ENCODE measurements at regions not wholly inside any gene's neighbourhood (a gene's known extent, or its start where the extent isn't known, plus 50 kb on each side); places are given as distances from the start of the nearest gene placed in this dataset.

DNA sequence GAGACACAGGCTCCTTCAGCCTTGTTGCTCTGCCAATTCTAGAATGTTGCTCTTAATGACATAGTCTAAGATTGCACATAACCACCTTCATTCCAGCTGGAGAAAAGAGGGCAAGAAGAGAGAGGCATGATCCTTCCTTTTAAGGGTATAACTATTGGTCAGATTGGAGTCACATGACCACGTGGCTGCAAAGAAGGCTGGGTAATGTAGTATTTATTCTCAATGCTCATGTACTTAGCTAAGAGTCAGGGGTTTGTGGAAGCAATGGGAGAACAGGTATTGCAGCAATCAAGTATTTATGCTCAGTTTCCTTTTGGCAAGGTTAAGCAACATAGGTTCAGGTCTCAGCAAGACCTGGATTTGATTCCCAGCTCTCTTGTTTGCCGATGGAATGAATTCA is 298.8 kb upstream of the TBX3 start:
- 32% methylated on average over 2 of the region's 2 CpGs for WGBS (ENCODE audit: low lambda C conversion rate)

DNA sequence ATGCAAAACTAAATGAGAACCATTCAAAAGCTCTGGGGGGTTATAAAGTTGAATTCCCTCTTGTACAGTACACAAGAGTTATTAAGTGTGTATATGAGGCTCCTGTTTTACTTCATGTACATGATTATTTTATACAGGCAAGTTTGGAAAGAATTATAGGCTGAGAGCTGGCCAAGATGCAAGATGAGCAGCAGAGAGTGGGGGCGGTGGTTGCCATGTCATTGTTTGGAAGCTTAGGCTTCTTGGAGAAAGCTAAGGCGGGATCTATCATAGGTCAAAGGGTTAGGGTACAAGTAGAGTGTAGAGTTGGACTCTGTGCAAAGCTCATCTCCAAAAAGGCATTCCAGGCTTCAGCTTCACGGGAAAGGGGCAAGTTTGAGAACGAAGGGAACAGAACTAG is 297.1 kb upstream of the TBX3 start:
- Histone ChIP-seq H3K9ac (no peak overlapping the region), H3K36me3 (replicated peaks in 1 of 2; ENCODE audit: control insufficient read depth in 1 of 2, insufficient read depth in 2 of 2, low read length in 1 of 2) (no peaks in the 10 kb centered on the region), H3K9me2 (no peaks in the 10 kb centered on the region), H3K79me2 (ENCODE audit: insufficient read depth) (no peaks in the 10 kb centered on the region), H3F3A (replicated peaks; ENCODE audit: insufficient read depth) (no peaks in the 10 kb centered on the region), H3K9me3 (no peaks in the 10 kb centered on the region), H3K27me3 (ENCODE audit: insufficient read depth) (no peaks in the 10 kb centered on the region), H2AFZ (ENCODE audit: low read depth) (no peak overlapping the region), H3K4me1 (ENCODE audit: control insufficient read depth in 1 of 2, insufficient read depth in 2 of 2, low read depth in 1 of 2, low read length in 1 of 2) (no peaks in the 10 kb centered on the region), H3K27ac (ENCODE audit: low read depth in 2 of 2, low read length in 1 of 2) (no peak overlapping the region), H3K4me2 (no peak overlapping the region), H4K20me1 (ENCODE audit: insufficient read depth) (no peaks in the 10 kb centered on the region), H3K4me3 (ENCODE audit: low read depth in 2 of 2, low read length in 1 of 2) (no peak overlapping the region)
- DNase-seq = no peak
- CTCF ChIA-PET = interaction anchor here (1.5 kb wide), 1 partner anchor 10 kb away, joined by 4 read pairs; no protein-coding TSS in a partner anchor
- POLR2A ChIA-PET = no interaction called here
- WGBS (ENCODE audit: low lambda C conversion rate) = 67% methylated on average over 4 of the region's 4 CpGs
- no peak for TF ChIP-seq FOXJ3 (CRISPR knock-in tag; IDR thresholded peaks at IDR 0.05)
- TF ChIP-seq JUND (IDR thresholded peaks at IDR 0.05) = no peak
- no peak for TF ChIP-seq ELF1 (IDR thresholded peaks at IDR 0.05)
- TF ChIP-seq RAD21 (IDR thresholded peaks at IDR 0.05; ENCODE audit: low read length) = no peak
- TF ChIP-seq, protein P1, sequence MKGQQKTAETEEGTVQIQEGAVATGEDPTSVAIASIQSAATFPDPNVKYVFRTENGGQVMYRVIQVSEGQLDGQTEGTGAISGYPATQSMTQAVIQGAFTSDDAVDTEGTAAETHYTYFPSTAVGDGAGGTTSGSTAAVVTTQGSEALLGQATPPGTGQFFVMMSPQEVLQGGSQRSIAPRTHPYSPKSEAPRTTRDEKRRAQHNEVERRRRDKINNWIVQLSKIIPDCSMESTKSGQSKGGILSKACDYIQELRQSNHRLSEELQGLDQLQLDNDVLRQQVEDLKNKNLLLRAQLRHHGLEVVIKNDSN (IDR thresholded peaks at IDR 0.05; ENCODE audit: borderline replicate concordance, low read depth) = no peak
- TF ChIP-seq TEAD4 (IDR thresholded peaks at IDR 0.05; ENCODE audit: borderline replicate concordance, insufficient read depth) = no peak
- no peak for TF ChIP-seq CHD2 (IDR thresholded peaks at IDR 0.05; ENCODE audit: low read length, partially characterized antibody)
- no peak for TF ChIP-seq SMC3 (IDR thresholded peaks at IDR 0.05; ENCODE audit: low read depth, low read length)
- TF ChIP-seq RFX5 (IDR thresholded peaks at IDR 0.05; ENCODE audit: low read length) = no peak
- TF ChIP-seq, protein P2, sequence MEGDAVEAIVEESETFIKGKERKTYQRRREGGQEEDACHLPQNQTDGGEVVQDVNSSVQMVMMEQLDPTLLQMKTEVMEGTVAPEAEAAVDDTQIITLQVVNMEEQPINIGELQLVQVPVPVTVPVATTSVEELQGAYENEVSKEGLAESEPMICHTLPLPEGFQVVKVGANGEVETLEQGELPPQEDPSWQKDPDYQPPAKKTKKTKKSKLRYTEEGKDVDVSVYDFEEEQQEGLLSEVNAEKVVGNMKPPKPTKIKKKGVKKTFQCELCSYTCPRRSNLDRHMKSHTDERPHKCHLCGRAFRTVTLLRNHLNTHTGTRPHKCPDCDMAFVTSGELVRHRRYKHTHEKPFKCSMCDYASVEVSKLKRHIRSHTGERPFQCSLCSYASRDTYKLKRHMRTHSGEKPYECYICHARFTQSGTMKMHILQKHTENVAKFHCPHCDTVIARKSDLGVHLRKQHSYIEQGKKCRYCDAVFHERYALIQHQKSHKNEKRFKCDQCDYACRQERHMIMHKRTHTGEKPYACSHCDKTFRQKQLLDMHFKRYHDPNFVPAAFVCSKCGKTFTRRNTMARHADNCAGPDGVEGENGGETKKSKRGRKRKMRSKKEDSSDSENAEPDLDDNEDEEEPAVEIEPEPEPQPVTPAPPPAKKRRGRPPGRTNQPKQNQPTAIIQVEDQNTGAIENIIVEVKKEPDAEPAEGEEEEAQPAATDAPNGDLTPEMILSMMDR (IDR thresholded peaks at IDR 0.05) = no peak
- TF ChIP-seq FOXM1 (IDR thresholded peaks at IDR 0.05; ENCODE audit: low read depth) = no peak
- TF ChIP-seq EP300 (IDR thresholded peaks at IDR 0.05; ENCODE audit: borderline replicate concordance in 1 of 2, low read depth in 1 of 2, low read length in 1 of 2) = no peak
- TF ChIP-seq, protein P3, sequence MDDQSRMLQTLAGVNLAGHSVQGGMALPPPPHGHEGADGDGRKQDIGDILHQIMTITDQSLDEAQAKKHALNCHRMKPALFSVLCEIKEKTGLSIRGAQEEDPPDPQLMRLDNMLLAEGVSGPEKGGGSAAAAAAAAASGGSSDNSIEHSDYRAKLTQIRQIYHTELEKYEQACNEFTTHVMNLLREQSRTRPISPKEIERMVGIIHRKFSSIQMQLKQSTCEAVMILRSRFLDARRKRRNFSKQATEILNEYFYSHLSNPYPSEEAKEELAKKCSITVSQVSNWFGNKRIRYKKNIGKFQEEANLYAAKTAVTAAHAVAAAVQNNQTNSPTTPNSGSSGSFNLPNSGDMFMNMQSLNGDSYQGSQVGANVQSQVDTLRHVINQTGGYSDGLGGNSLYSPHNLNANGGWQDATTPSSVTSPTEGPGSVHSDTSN (IDR thresholded peaks at IDR 0.05) = no peak
- no peak for TF ChIP-seq RCOR1 (IDR thresholded peaks at IDR 0.05; ENCODE audit: low read length)
- TF ChIP-seq GATA2 (CRISPR knock-in tag; IDR thresholded peaks at IDR 0.05) = no peak
- TF ChIP-seq NFIC (IDR thresholded peaks at IDR 0.05; ENCODE audit: borderline replicate concordance) = no peak
- TF ChIP-seq, protein P4, sequence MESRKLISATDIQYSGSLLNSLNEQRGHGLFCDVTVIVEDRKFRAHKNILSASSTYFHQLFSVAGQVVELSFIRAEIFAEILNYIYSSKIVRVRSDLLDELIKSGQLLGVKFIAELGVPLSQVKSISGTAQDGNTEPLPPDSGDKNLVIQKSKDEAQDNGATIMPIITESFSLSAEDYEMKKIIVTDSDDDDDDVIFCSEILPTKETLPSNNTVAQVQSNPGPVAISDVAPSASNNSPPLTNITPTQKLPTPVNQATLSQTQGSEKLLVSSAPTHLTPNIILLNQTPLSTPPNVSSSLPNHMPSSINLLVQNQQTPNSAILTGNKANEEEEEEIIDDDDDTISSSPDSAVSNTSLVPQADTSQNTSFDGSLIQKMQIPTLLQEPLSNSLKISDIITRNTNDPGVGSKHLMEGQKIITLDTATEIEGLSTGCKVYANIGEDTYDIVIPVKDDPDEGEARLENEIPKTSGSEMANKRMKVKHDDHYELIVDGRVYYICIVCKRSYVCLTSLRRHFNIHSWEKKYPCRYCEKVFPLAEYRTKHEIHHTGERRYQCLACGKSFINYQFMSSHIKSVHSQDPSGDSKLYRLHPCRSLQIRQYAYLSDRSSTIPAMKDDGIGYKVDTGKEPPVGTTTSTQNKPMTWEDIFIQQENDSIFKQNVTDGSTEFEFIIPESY (IDR thresholded peaks at IDR 0.05; ENCODE audit: borderline replicate concordance, low read depth) = no peak

More for the DNA sequence above, 298.8 kb upstream of the TBX3 start:
- Histone ChIP-seq H3K27ac (ENCODE audit: low read depth in 2 of 2, low read length in 1 of 2) (no peak overlapping the region), H3K4me3 (ENCODE audit: low read depth in 2 of 2, low read length in 1 of 2) (no peak overlapping the region), H3K4me1 (ENCODE audit: control insufficient read depth in 1 of 2, insufficient read depth in 2 of 2, low read depth in 1 of 2, low read length in 1 of 2) (no peaks in the 10 kb centered on the region), H3K4me2 (no peak overlapping the region), H3K36me3 (replicated peaks in 1 of 2; ENCODE audit: control insufficient read depth in 1 of 2, insufficient read depth in 2 of 2, low read length in 1 of 2) (no peaks in the 10 kb centered on the region), H3K79me2 (ENCODE audit: insufficient read depth) (no peaks in the 10 kb centered on the region), H2AFZ (ENCODE audit: low read depth) (no peak overlapping the region), H3F3A (replicated peaks; ENCODE audit: insufficient read depth) (no peaks in the 10 kb centered on the region), H3K9ac (no peak overlapping the region), H3K27me3 (ENCODE audit: insufficient read depth) (no peaks in the 10 kb centered on the region), H3K9me2 (no peaks in the 10 kb centered on the region), H4K20me1 (ENCODE audit: insufficient read depth) (no peaks in the 10 kb centered on the region), H3K9me3 (no peaks in the 10 kb centered on the region)
- TF ChIP-seq, protein P1 (IDR thresholded peaks at IDR 0.05; ENCODE audit: borderline replicate concordance, low read depth) = peak; percentile 87
- TF ChIP-seq EZH2phosphoT487 (IDR thresholded peaks at IDR 0.05; ENCODE audit: borderline replicate concordance, low read depth) (no peak), JUND (IDR thresholded peaks at IDR 0.05) (no peak)
- TF ChIP-seq, protein P5, sequence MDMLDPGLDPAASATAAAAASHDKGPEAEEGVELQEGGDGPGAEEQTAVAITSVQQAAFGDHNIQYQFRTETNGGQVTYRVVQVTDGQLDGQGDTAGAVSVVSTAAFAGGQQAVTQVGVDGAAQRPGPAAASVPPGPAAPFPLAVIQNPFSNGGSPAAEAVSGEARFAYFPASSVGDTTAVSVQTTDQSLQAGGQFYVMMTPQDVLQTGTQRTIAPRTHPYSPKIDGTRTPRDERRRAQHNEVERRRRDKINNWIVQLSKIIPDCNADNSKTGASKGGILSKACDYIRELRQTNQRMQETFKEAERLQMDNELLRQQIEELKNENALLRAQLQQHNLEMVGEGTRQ (IDR thresholded peaks at IDR 0.05; ENCODE audit: borderline replicate concordance, low read depth, low read length) = peak; percentile 32; the same call in 1 of the 2 replicates
- DNase-seq = peak; percentile 21
- ChIA-PET POLR2A (interaction anchor here (1.0 kb wide), 1 partner anchor 299 kb away, joined by 4 read pairs; the partner anchor contains the start of gene TBX3), CTCF (interaction anchor here (1.2 kb wide), 1 partner anchor 8 kb away, joined by 4 read pairs; no protein-coding TSS in a partner anchor)

All from SK-N-SH (cell line).